Activated CD4-positive, CD25-positive, alpha-beta regulatory T cell treated with anti-CD3 and anti-CD28 coated beads, Interleukin-2, amount 50 U/mL, for 72 hours (primary cell): ENCODE measurements at regions not wholly inside any gene's neighbourhood (a gene's known extent, or its start where the extent isn't known, plus 50 kb on each side); places are given as distances from the start of the nearest gene placed in this dataset.

Source experiments
- DNase-seq: peaks from one replicate; pipeline ENCODE4 v3.0.0; 2021

DNA sequence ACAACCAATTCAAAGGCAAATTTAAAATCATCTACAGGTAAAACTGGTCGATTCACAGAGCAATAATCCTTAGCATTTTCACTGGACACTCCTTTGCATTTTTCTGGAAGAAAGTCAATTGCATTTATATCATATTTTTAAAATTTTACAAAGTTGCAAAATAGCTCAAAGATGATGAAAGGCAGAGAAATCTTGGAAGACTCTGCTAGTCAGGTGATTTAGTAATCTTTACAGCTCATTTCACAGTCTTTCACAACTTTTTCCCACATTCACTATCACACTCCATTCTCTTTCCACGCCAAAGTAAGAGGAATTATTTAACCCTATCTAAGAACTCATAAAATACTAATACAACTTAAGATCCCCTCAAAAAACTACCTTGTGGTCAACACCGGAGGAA is 1063.8 kb downstream of the EFNB2 start:
- DNase-seq = no peak

DNA sequence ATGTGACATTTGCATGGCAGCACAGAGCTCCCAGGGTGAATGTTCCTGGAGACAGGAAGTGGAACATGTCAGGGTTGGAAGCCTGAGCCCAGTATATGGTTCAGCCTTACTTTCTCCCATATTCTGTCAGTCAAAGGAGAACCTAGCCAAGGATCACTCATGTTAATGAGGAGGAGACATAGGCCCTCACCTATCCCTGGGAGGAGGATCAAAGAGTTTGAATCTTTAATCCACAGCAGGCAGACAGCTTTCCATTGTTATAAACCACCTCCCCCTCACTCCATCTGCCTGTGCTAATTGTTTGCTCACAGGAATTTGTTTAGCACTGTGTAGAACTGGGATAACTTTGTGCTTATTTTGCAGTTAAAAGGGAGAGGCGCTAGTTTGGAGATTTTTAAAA is 1069.1 kb downstream of the EFNB2 start:
- no peak for DNase-seq

DNA sequence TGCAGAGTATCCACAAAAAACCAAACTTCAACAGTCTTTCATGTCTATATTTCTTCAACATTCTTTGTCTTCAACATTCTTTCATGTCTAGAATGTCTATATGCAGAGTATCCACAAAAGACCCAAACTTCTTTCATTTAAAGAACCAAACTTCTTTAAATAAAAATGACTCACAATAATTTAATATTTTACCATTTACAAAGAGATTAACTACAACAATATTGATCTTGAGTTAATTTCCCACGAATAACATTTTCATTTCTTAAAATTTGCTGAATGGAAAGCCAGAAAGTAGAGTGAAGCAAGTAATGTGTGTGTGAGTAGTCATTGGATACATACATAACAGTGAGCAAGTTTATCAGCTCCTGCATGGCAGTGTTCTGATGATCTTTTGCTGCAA is 1069.7 kb downstream of the EFNB2 start, which contains the start of gene DAOA:
TSS of gene DAOA (plus strand) at position 301 of the 400 bp plus-strand sequence.
- DNase-seq = no peak

DNA sequence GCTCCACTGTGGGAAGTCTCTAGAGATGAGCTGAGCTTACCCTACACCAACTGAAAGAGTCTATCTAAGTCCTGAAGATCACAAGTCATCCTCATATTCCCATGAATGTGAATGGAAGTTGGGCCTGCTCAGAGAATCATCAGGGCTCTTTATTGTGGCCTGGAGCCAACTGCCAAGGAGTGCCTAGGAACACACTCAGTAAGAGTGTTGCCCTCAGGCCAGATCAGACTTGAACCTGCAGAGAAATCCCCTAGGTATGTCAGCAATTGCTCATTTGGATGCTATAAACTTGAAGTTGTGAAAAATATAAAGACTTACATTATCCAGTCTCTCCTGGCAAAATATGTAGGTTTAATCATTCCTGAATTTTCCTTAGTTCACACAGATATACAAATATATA is 1070.2 kb downstream of the EFNB2 start:
- DNase-seq = no peak

DNA sequence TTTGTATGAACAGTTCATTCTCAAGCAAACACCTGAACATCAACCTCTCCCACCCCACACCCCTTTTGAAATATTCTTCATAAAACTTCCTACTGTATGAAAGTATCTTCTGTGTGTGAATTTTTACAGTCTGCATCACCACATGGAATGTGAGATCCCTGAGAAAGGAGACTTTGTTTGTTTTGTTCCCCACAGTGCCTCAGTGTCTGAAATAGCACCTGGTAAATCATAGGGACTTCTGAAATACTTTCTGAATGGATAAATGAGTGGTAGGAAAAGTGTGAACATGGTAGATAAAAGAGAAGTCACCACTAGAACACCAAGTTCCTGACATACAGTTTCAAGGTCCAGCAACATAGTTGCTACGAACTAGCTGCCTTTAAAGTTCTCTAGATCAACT is 1071.2 kb downstream of the EFNB2 start:
- DNase-seq = no peak

DNA sequence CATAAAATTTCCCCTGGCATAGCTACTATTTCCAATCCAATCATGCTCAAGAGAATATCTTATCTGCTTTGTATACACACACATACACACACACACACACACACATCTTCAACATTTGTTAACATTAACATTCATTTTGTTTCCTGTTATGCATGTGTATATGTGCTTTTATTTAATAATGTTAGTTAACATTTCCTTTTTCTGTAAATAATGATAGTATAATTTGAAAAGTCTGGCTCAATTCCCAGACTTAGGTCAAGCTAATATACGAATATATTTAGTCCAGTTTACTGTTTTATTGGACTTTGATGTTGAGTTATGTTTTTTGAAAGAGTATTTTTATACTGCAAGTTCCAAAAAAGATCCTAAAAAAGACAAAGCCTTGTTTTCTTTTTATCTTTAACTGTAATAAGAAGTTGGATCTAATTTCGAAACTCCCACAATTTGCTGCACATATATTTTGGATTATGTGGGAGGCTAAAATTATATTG is 1072.4 kb downstream of the EFNB2 start:
- no peak for DNase-seq

DNA sequence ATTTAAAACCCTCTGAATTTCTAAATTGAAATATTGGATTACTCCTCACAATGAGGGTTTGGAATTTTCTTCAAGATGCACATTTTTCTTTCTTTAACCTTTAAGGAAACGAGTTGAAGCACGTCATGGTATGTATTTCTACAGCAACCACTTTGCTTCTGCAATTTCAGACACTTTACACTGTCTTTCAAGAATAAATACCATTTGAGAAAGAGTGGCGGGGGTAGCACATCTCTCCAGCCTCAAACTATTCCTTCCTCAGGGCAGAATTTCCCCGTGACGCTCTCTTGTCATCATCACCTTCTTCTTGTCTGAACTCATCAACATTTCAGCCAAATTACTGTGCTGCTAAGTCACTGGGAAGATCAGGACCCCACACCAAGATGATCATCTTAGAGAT is 1073.4 kb downstream of the EFNB2 start:
- DNase-seq = no peak

DNA sequence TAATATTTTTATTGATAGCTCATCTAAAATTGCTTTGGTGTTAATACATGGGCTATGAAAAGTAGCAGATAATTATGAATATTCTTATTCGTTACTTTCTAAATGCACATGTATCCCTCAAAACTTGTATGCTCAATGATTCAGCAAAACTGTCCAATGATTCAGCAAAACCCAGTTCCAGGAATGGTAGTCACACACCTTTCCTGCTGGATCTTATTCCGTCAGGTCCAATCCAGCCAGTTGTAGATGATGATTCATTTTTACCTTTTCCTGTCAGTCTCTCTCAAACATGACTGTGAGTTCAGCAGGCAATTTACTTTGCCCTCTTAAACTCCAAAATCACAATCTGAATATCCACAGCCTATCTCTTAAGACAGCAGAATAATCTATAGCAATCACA is 1082.6 kb downstream of the EFNB2 start:
- no peak for DNase-seq

DNA sequence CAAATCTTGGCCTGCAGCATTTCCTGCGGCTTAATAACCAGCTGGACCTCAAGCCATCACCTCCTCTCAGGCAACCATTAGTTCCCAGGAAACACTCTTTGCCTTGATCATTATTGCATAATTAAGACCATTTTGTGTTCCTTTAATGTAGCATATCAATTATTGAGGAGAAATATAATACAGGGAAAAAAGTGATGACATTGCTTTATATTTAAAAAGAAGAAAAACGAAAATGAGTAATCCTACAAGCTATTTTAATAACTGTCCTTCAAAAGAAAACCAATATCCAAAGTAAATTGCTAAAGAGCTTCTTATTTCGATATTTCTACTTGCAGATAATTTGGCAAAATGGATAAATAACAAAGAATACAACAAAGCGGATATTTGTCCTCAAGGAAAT is 1084.7 kb downstream of the EFNB2 start:
- no peak for DNase-seq

DNA sequence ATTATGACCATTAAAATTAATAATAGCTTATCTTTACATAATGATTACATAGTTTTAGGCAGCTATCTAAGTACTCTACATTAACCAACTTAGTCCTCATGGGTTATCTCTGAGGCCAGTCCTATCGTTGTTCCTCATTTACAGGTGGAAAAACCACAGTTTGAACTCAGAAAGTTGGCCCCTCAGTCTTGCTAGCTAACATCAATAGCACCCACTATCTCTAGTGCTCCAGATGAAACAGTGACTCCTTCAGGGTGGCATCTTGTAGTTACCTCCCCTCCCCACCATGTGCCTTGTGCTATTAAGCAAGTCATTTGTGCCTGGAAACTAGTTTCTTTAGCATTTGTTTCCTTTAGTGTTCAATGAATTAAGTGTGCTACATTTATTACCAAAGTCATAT is 1086.7 kb downstream of the EFNB2 start:
- no peak for DNase-seq

DNA sequence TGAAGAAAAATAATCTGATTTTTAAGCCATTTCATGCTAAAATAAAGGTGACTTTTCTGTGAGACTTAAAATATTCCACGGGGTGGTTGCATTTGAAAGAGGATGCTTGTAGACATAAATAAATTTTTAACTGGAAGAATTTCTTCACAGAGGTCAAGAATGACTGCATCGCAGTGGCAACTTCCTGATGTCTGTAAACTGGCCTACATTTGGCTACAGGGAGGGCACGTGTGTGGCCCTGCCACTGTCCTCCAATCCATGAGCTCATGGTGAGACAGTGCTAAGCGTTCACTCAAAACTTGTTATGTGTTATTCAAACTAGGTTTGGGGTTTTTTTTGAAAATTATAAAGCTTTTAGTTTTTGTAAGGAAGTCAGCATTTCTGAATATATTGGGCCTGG is 1089.3 kb downstream of the EFNB2 start:
- no peak for DNase-seq

DNA sequence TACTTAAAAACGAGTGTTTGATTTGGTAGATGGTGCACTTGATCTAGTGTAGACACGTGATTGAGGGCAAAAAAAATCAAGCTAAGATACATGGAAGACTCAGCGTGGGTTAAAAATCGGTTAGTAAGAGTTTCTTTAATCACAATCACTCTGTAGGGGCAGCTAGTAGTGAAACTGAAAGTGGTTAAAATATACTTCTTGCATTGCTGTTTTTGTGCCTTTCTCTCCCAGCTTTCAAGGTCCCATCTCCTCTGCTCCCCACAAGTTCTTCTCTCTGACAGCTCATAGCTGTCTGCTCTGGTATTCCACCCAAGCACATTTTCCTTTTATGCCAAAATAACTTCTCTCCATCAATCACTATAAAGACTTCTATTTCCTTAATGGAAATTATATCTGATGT is 1089.7 kb downstream of the EFNB2 start:
- DNase-seq = no peak

DNA sequence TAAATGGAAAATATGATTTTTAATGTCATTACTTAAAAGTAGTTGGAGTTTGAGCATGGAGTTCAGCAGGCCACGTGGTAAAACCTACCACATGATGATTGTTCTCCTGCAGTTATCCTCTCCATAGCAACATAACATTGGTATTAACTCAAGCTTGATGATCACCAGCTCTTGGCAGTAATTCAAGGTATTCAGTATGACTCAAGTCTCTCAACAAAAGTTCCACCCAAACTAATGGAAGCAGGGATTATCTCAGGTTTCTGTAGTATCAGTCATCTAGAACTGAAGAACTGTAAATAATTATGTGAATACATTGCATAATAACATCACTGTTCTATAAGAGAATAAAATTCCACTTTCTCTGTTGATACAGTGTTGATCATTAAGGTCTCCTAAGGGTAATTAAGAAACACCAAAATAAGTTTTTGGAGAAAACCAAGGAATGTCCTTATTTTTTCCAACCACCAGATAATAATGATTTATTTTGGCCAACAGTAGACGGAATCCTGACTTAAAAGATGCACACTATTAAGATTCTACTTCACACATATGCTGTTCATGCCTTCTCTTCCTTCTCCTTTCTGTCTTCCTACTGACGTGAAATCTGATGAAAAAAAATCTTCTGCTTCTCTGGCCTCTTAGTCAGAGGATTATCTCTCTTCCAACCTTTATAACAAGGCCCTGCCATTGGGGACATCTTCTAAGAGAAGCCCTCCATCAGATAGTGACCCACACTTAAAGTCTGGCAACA is 1092.3 kb downstream of the EFNB2 start:
- no peak for DNase-seq

DNA sequence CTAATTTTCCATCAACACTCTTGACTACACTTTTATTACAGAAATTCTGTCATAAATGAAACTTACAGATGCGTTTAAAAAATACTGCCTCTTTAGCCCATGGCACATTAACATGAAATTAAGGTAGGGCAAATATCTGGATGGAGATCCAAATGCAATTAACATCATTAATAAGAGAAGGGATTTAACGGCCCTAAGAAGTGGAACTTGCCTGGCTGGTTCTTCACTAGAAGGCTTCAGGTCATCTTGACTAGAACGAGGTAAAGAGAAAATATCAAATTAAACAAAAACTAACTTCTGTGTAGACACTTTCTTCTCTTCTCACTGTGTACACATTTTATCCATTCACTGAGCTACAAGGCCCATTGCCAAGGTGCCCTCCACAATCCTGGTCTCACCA is 1093.4 kb downstream of the EFNB2 start:
- DNase-seq = no peak

DNA sequence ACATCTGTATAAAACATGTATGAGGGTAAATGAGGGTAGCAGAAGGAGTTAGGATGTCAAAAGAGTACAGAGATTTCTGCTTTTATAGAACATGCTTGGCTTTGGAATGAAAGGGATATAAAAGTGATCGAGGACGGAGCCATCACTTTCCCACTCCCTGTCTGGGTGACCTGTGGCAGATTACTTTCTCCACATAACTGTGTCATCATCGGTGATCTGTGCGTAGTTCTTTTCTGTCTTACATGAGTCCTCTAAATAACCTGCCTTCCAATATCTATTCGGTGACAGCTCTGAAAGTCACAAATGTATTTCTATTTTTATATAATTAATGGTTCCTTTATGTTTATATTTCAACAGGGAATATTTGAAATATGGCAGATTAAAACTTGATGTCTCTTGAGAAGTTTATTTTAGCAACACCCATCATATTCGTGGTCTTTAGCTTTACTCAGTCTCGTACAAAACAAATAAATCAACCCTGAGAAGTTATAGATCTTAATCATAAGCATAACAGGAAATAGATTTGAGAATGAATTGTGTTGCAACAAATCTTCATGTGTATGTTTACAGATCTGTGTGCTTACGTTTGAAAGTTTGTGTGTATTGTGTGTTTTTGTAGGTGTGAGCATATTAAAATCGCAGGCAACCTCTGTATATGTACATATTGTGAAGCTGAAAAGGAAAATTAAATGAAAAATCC is 1094.3 kb downstream of the EFNB2 start:
- no peak for DNase-seq

DNA sequence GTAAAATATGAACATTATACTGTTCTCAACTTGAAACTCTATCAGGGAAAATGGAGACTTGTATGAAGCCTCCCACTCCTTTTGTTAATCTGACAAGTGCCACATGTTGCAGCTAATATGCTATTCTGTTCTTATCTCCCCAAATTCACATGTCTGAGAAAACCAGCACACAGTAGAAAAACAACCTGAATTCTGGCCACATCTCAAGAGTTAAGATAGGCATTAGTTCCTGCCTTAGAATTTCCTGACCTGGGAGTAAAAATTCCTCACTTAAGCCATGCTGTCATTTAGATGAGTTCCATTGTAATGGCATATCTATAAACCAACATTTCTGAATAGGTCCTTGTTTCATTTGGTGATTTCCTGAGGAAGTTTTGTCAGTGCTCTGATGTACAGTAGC is 1098.5 kb downstream of the EFNB2 start:
- DNase-seq = no peak

DNA sequence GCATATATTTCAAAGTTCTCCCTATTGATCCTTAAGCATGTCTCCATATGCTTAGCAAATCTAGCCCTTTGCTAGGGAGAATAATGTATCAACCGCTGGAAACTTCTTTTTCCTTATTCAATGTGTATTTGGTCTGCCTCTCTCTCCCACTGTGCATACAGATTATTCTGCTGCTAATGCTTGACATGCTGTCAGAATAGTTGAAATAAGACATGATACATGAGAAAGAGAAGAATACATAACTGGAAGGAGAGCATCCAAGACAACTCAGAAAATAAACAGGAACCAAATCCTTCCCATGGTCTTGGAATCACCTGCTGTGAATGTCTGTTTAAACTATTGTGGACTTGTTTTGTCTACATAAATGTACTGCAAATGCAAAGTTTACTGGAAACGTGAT is 1103.0 kb downstream of the EFNB2 start:
- DNase-seq = no peak

DNA sequence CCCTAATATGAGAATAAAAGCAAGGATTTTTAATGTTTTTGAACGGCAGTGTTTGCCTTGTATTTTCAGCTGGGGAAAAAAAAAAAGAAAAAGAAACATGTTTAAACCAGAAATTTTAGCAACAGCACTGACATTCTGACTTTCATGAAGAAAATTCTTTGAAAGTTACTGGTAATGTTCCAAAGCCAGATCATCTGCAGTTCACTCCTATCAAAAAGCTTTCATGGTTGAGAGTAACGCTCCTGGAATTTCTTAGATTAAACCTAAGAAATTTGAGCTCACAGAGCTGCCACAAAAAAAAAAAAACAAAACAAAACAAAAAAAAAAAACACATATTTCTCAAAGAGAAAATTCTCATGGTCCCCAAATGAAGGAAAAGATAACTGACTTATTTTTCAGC is 1106.7 kb downstream of the EFNB2 start:
- no peak for DNase-seq

DNA sequence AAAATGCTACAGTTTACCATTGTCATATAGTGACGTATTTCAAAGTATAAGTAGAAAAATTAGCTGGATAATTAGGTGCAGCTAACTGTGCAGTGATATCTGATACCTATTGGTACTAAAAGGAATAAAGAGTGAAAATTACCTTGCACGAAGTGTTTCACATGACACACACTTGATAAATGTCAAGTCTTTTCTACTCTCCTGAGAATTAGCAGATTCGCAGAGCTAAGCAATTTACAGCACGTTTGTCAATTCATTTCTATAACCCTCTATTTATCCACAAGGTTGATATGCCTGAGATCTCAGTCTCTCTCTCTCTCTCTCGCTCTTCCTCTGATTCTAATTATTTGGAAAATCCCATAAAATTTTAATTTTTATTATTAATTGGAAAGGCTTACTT is 1109.0 kb downstream of the EFNB2 start:
- DNase-seq = no peak

DNA sequence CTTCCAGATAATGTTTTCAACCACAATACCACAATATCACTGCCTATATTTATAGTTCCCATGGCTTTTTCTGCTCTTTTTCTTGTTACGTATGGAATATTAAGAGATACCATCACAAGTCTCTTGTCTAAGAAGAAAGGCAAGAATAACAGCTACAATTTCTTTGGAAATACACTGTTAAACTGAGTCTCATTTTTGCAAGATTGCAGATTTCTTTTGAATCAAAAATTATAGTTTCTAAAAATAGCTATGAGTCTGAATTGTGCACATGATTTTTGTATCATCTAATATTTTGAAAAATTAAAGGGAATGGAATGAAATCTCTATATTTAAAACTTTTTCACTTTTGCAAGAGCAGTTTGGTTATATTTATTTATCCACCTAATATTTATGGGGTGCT is 1120.8 kb downstream of the EFNB2 start:
- DNase-seq = no peak

DNA sequence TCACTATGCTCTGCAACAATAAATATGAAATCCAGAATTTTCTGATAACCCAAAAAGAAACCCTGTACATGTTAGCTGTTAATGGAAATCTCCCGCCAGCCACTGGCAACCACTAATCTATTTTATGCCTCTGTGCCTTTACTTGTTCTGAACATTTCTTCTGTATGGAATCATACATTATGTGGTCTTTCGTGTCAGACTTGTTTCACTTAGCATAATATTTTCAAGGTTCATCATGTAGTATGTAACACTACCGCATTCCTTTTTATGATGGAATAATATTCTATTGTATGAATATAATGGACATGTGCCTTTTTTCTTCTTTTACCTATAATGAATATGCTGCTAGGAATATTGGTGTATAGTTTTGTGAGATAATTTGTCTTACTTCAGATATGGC is 1123.3 kb downstream of the EFNB2 start:
- no peak for DNase-seq

DNA sequence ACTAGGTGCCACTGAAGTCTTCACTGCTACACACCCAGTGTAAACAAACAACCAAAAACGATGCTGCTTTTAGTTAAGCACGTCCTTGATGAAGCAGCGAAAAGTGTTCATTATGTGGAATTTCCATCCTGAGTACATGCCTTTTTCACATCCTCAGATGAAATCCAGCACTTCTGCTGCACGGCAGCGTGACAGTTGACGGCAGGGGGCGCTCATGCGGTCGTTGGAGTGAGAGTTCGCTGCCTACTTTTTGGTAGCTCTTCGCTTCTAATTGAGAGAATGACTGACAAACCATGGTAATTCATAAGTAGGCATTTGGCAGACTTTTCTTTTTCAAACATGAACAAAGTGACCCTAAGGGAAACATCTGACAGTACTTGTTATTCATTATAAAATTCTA is 1124.9 kb downstream of the EFNB2 start:
- DNase-seq = peak; percentile 32

DNA sequence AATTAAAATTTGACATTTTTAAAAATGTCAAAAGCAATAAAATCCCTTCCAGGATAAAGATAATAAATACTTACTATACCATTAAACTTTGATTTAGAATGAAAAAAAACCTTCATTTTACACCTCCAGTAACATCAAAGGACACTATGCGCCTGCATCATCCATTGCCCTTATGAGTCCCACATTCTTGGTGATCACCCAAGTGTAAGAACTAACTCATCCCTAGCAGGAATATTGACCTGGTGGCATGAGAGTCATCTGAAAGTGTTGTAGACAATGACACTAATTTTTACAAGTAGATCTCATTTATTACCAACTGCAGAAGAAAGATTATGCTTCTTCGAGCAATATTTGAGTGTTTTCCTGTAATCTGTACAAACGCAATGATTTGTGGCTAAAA is 1128.9 kb downstream of the EFNB2 start:
- no peak for DNase-seq

DNA sequence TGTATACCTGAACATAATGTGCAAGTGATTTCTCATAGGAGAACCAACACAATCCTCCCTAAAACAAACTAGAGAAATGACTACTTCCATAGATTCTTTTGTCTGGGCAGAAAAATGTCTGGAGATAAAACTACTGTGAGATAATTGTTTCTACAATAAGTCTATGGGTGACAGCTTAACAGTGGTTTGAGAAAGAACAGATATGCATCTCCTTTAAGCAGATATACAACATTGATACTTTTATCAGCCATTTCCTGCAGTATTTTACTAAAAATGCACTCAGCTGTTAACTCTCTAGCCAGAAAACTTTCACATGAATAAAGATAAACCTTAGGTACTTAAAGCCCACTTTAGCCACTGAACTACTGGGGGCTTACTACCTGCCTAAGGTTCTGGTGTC is 1132.4 kb downstream of the EFNB2 start:
- DNase-seq = no peak

DNA sequence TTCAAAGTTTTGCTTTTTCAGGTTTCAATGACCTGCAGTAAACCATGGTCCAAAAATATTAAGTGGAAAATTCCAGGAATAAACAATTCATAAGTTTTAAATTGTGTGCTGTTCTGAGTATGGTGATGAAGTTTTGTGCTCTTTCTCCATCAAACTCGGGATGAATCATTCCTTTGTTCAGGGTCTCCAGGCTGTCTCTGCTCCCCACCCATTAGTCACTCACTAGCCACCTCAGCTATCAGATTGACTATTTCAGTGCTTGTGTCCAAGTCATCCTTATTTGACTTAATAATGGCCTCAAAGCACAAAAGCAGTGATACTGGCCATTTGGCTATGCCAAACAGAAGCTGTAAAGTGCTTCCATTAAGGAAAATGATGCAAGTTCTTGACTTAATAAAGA is 1140.4 kb downstream of the EFNB2 start:
- DNase-seq = no peak
